NCI-H2107 treated with DMSO at 0.1 percent for 48 hours (cell line): ENCODE measurements at regions not wholly inside any gene's neighbourhood (a gene's known extent, or its start where the extent isn't known, plus 50 kb on each side); places are given as distances from the start of the nearest gene placed in this dataset.

Source experiments
- DNase-seq: peaks from one replicate; lab custom pipeline; 2025; ENCODE audit not compliant: unreplicated experiment; lab: John Stamatoyannopoulos, UW

DNA sequence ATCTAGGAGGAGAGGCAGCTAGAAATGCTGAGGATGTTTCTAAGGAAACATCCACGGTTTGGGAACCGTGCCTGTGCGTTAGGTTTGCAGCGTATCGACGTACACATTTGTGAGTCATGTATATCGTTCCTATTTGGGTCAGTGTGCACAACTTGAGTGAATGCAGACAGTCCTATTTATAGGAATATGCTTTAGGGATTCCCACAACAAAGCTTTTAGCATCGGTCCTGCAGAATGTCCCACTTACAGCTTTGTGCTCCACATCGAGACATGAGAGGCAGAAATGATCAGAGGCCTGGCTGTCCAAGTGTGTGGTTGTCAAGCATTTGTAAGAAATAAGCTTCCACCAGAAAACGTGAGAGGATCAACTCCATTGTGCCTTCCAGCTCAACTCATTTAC is 1282.7 kb upstream of the WWC1 start:
- DNase-seq: no peak

DNA sequence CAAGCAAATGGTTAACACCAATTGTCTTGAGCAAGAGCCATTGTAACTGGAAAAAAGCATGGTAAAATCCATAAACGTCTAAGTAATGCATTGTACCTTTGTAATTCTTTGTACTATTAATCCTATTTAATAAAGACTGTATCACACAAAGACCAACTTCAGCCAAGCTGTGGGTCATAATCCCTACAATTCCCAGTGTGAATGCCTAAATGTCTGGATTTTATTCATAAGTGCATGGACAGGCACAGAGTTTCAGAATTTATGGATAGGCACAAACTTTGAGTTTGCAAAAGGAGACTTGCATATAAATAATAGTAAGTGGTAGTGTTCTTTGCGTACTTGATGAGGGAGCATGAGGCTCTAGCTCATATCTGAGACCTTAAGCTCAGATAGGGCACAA is 1280.2 kb upstream of the WWC1 start:
- DNase-seq: no peak

DNA sequence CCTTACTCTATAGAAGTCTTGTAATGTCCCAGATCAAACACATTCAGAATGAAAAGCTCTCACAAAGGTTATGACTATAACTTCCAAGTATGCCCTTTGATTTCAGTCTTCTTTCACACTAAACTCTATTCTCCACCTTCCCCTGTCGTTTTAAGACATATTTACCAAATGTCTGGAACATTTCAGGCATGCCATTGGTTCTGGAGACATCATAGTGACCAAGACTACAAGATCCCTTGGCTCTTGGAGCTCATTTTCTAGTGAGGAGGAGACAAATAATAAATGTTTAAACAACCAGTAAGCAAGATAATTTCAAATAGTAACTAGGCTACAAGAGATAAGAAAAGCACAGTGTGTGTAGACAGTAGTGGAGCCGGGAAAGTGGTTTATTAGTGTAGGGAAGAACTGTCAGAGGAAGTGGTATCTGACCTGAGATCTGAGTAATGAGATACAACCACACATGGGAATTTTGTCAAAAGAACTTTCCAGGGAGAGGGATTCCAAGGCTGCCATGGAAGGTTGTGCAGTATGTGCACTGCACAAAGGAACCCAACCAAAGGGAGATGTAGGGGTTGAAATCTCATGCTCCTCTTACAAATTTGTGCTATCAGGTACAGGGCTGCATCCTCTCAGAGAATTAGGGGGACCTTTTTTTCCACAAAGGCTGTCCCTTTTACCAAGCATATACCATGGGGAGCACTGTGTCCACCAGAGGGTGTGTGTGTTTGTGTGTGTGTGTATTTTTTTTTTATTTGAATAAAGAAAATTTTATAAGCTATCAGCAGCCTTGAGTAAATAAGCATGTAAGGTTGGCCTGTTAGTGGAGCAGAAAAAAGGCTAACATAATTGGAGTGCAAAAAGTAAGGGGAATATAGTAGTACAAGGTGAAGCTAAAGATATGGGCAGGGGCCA is 1279.1 kb upstream of the WWC1 start:
- no peak for DNase-seq

DNA sequence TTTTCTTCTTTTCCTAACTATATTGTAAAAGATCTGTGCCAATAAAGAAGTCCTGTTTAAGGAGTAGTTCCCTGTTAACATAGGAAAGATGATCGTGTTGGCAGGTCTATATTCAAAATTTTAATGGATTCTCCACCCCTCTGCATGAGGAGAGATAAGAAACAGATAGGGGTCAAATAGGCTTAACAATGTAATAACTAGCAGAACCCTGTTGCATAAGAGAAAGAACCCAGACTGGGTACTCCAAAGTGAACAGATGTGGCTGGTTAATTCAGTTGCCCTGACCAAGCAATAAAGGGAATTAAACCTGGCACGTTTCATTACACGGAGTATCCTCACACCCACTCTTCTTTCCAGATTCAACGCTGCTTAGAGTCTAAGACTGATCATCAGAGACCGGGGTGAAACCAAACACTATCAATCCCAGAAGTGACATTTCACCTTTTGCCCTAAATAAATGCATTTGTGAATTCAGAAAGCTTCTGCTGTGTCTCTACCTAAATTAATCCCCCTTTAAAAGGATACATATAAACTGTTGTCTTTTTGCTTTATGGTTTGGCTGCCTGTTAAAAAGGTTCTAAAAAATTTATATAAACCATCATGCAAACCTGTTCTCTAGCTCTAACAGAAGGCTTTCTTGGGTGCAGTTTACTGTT is 1276.9 kb upstream of the WWC1 start:
- no peak for DNase-seq

DNA sequence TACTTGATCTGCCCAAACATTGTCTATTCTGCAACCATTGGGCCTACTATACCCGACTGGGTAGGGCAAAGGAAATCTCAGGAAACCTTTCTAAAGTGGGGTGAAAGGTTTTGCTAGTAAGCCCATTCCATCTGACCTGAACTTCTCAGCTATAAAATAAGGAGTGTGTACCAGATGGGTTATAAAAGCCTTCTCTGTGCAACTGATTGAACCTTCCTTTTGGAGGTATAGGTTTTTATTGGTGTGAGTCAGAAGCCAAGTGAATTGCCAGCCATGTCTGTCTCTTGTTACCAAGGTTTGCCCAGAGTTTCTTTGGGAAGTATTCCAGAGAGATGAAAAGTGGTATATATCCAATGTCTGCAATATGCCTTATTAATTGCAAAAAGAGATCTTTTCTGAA is 1271.0 kb upstream of the WWC1 start:
- no peak for DNase-seq

DNA sequence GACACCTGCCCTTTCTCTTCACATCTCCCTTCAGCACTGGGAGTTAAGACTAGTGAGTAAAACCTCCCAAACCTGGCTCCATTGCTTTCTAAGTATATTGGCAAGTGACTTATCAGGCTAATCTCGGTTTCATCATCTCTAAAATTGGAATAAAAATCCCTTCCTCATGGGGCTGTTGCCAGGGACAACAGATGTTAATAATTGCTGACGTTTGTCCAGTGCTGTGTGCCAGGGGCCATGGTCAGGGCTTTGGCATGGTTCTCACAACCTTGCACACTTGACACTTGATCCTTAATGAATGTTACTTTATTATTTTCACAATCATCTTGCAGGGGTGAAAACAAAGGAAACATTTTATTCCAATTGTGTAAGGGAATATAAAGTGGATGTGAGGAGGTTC is 1262.0 kb upstream of the WWC1 start:
- DNase-seq: no peak

DNA sequence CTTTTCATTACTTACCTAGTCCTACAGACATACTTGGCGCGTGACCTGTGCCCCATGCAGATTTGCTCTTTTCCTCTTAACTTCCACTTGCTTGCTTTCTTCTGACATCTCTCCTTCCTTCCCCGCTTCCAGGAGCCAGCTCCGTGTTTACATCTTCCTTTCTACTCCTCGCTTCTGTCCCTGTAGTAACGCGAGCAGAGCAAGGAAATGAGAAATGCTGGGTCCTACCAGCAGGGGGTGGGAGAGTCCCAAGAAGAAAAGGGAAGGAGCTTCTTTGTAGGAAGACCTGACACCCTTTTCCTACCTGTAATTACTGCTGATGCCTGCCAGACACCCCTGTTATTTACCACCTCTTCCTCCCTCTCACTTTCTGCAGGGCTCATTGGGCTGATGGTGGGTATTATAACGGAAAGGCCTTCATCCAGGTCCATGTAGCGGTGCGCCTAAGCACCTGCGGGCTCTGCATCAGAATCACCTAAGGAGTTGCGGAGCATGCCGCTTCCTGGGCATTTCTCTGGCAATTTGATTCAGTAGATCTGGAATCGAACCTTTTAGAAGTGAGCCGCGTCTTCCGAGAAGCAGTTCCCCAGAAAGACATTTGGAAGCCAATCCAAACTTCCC is 1260.8 kb upstream of the WWC1 start:
- no peak for DNase-seq

DNA sequence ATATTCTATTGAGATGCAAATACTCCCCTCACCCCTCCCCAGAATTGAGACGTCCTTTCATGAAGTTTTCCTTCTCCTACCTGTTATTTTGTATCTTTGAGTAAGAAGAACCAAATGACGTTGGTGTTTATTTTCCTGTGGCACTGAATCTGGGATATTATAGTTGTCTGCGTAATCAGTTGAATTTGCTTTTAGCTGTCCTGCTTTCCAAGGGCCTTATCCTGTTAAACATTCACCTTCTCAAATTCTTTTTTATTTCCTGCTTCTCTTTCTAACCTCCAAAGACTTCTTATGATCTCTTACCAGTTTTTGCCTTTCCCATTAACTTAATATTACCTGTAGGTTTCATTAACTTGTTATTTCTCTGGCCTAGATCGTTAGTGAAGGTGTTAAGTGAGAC is 1254.9 kb upstream of the WWC1 start:
- no peak for DNase-seq

DNA sequence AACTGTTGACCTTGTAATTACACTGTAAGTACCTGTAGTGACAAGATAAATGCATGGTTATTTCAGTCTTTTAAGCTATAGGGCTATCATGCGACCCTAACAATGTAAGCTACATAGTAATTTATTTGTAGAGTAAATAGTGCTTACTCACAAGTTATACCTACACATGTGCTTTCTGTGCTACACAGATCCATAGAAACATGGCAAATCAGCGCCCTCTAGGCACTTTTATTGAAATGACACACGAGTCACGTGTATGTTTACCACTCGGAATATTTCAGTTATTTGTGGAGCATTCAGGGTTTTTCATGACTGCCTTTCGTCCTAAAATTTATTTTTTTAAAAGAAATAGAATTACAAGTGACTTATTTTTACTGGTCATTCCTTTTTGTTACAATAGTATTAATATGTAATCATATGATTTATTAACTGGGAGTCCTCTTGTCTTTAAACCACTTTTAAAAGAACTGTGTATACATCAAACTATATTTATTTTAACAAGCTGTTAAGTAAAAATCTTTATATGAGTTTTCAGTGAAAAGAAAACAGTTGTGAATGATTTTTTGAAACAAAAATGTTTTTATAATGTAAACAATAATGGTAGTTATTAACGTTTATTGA is 1242.3 kb upstream of the WWC1 start:
- peak; percentile 3 for DNase-seq

DNA sequence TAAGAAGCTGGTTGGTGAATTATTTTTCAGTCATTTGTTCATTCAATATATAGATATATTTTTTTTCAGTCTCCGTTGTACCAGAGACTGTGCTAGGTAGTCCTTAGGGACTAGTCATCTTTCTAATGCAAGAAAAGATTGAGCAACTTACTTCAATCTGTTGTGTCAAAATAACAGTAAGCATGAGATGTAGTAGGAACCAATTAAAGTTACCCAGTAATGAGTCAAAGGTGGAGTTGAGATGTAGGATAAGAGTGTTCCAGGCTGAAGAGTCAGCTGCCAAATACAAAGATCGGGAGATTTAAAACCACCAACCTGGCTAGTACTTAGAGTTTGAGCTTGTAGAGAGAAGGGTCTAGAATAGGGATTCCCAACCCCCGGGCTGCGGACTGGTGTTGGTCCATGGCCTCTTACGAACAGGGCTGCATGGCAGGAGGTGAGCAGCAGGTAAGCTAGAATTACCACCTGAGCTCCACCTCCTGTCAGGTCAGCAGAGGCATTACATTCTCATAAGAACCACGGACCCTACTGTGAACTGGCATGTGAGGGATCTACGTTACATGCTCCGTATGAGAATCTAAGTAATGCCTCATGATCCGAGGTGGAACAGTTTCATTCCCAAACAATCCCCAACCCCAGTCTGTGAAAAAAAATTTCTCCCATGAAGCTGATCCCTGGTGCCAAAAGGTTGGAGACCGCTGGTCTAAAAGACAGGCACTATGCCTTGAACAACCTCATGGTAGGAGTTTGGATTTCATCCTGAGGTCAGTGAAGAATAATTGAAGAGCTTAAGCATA is 1241.5 kb upstream of the WWC1 start:
- no peak for DNase-seq

DNA sequence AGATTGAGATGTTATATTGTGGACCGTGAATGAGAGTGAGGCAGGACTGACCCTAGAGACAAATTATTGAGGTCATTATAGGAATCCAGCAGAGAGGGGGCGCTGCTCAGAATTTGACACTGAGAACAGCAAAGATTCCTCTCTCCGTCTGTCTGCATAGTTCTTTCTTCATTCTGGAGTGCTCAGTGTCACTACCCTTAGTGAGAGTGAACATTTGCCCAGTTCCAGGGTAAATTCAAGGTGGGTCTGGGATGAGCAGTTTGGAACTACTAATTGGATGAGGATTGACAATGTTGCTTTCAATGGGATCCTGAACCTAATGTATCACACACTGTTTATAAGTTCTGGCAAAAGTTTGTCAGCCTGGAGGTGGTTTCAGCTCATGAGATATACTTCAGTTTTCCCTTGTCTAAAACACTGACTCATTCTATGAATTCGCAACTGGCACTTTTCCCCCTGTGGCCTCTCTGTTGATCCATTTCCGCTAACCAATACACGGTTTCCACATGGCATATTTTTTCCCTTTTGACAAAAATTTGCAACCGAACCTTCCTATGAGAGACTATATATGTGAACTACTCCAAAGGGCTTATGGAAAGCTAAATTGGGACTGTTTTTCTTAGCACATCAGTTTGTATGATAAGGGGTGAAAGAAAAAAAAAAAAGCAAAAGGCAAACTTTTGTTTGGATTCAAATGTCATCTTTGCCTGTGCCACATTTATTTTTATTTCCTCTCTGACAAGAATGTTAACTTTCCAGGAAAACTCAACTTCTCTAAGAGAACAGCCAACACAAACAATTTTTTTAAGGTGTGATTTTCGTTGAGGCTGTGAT is 1240.7 kb upstream of the WWC1 start:
- no peak for DNase-seq

DNA sequence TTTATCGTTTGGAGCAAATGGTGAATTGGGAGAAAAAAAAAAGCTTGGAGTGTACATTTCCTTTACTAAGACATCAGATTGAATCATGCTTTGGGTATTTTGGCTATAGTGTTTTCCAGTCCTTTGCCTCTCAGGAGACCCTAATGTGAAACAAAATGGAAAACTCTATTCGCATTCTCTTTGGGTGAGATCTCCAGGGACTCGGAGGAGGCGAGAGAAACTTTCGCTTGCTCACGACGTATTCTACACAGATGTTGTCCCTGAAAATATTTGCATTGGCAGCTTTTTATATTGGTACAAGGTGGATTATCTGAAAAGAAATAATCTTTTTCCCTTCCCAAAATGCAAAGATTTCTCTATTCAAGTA is 1240.1 kb upstream of the WWC1 start:
- DNase-seq: no peak

DNA sequence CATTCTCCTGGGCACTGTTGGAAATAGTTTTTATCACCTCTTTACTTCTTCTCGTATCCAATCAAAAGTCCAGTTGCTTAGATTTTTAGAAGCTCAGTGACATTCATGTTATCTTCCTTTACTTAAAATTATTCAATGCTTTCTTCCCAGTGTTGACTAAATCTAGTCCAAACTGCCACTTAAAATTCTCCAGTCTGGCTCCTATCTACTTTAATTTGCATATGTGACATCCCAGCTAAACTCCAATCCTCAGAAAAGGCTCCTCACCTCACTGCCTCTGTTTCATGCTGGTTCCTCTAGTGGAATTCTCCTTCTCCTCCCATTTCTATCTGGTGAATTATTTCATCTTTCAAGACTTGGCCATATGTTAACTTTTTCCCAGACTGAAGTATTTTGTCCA is 1238.7 kb upstream of the WWC1 start:
- DNase-seq: no peak

DNA sequence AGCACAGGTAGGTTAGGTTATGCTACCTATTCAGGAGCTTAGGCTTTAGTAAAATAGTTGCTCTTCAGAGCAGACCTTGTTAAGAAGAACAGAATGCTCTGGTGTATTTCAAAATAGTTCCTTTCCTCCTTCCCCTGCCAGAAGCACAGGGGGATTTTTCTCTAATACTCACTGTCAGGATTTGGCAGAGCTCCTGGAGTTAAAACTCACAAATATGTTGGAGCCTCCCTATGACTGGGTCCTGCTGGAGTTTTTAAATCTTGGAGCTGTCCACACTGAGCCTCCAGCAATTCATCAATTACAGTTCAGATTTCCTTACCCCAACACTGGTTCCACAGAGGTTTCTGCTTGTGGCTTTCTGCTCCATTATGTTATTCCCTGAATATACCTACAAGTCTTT is 1233.8 kb upstream of the WWC1 start:
- no peak for DNase-seq

DNA sequence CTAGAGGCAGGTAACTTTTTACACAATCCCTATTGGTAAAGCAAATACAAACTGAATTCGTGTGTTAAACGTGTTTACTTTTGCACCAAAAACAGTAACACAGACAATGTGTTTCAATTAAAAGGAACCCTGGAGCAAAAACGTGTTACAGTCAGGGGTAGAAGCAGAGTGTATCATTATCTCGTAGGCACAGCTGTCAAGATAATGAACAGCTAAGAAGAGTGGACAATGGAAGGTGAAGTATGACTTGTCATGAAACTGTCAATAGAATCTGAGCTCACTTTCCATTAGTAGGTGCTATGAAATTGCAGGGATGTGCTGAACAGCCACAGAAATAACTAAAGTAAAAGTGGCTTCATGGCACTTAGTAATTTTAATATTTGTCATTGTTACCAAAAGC is 1229.8 kb upstream of the WWC1 start:
- no peak for DNase-seq

DNA sequence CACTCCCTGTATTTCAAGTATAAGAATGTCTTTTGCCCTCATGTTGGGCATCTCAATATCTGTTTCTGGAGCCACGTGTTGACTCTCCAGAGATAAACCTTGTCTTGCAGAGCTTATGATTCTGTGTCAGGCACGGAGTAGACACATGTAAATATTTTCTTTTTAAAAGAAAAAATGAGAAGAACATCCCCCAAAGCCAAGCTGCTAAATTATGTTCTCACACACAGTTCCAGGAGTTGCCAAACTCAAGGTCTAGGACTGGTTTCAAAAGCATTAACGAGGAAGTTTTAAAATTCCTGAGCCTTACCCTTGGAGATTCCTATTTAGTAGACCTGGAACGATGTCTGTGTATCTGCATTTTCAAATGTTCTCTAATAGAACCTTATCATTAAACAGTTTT is 1228.3 kb upstream of the WWC1 start:
- DNase-seq: no peak

DNA sequence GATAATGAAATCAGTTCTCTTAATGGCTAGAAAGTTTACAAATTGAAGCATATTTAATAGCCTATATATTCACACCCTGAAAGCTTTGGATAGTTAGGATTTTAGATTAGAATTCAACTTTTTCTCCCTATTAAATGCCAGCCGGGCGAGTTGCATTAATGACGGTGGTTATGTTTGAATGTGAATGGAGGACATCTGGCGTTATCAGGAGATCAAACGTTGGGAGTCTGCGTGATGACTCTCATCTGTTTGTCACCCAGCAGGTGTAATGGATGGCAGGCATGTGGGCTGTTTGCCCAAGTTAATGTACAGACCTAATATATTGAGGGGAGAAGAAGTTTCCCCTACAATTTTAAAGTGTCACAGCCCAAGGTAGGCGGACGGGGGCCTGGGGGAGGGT is 1227.7 kb upstream of the WWC1 start:
- DNase-seq: no peak

DNA sequence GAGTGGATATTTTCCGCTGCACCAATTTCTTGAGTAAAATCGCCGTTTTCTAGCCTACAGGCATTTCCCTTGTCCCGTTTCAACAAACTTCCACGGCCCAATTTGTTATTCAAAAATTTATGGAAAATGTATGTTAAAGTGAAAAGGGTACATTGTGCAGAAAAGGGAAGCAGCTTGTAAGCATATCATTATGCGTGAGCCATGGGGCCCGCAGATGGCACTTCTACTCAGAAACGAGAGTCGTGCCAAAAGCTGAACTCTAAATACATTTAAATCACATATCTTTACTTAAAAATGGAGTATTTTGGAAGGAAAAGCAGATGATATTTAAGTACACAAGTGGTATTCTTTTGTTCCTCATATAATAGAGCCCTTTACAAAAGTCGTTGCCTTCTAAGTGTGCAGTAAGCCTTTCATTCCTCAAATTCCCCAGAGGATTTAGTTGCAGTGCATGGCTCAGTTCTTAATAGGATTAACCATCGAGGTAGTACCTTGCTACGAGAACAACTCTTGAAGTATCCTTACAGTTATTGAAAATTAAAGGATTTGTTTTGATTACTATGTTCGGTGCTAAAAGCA is 1227.2 kb upstream of the WWC1 start:
- no peak for DNase-seq

DNA sequence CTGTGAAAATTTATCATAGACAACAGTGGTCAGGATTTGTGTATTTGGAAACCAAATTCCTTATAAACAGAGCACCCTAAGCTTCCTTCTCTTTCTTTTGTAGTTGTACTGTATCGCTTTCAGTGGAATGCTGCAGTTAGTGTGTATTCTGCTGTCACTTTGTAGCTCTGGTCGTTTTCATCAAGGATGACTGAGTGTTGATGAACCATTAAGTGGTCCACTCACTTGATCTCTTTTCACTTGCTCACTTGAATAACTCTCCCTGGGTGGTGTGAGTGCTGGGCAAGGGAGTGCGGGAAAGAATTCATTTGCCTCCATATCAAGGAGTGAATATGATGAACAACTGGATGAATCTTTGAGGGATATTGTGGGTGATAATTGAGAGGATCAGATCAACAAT is 1225.7 kb upstream of the WWC1 start:
- DNase-seq: no peak
